Kasumi-1 (cell line): ENCODE measurements at regions not wholly inside any gene's neighbourhood (a gene's known extent, or its start where the extent isn't known, plus 50 kb on each side); places are given as distances from the start of the nearest gene placed in this dataset.
A peak's percentile ranks its signal among the peaks of the same experiment; 100 is the strongest.

Experiments
- DNase-seq, 2 experiments: peaks; one replicate each; lab custom pipeline; 2025; lab: John Stamatoyannopoulos, UW

- peak; percentile 47 to 53 for DNase-seq
These were observed 331.5 kb upstream of the MAP3K7 start for GRCh38 chr6:90918361-90918760.

GRCh38 chr6:90917376-90917775 is 330.5 kb upstream of the MAP3K7 start:
- DNase-seq = no peak

GRCh38 chr6:90916968-90917367 is 330.1 kb upstream of the MAP3K7 start:
- DNase-seq = no peak

- DNase-seq = no peak
These were observed 328.5 kb upstream of the MAP3K7 start for GRCh38 chr6:90915224-90915915.

GRCh38 chr6:90914312-90914711 is 327.4 kb upstream of the MAP3K7 start:
- no peak for DNase-seq

- no peak for DNase-seq
These were observed 326.5 kb upstream of the MAP3K7 start for GRCh38 chr6:90913266-90913960.

GRCh38 chr6:90911642-90912041 is 324.8 kb upstream of the MAP3K7 start:
- no peak for DNase-seq

- DNase-seq = no peak
These were observed 324.0 kb upstream of the MAP3K7 start for GRCh38 chr6:90910893-90911292.

GRCh38 chr6:90907931-90908655 is 321.2 kb upstream of the MAP3K7 start:
- DNase-seq = no peak

GRCh38 chr6:90905351-90905750 is 318.5 kb upstream of the MAP3K7 start:
- no peak for DNase-seq

GRCh38 chr6:90900034-90900433 is 313.2 kb upstream of the MAP3K7 start:
- DNase-seq = no peak

- DNase-seq = no peak
These were observed 311.9 kb upstream of the MAP3K7 start for GRCh38 chr6:90898763-90899162.

GRCh38 chr6:90896075-90896547 is 309.2 kb upstream of the MAP3K7 start:
- DNase-seq = no peak

- DNase-seq = peak; percentile 44
These were observed 308.6 kb upstream of the MAP3K7 start for GRCh38 chr6:90895299-90896074.

GRCh38 chr6:90894285-90895130 is 307.6 kb upstream of the MAP3K7 start:
- DNase-seq = no peak

- peak; percentile 89 to 92 for DNase-seq
These were observed 306.5 kb upstream of the MAP3K7 start for GRCh38 chr6:90893400-90893799.

GRCh38 chr6:90892271-90892670 is 305.4 kb upstream of the MAP3K7 start:
- no peak for DNase-seq

- DNase-seq = no peak
These were observed 304.5 kb upstream of the MAP3K7 start for GRCh38 chr6:90891355-90891754.

- DNase-seq = no peak
These were observed 303.9 kb upstream of the MAP3K7 start for GRCh38 chr6:90890683-90891330.

- DNase-seq = no peak
These were observed 300.9 kb upstream of the MAP3K7 start for GRCh38 chr6:90887764-90888163.

GRCh38 chr6:90885611-90886056 is 298.8 kb upstream of the MAP3K7 start:
- DNase-seq = no peak
